SH-SY5Y (cell line): ENCODE measurements at regions not wholly inside any gene's neighbourhood (a gene's known extent, or its start where the extent isn't known, plus 50 kb on each side); places are given as distances from the start of the nearest gene placed in this dataset.

Source experiments
- GATA2 ChIP-seq: IDR thresholded peaks from 2 replicates; pipeline ENCODE4 v1.6.1; 2011; ENCODE audit warnings: mild to moderate bottlenecking, low read depth, low read length
- GATA3 ChIP-seq: IDR thresholded peaks from 2 replicates; pipeline ENCODE4 v1.6.1; 2011; ENCODE audit warnings: low read depth, mild to moderate bottlenecking, low read length, moderate library complexity

DNA sequence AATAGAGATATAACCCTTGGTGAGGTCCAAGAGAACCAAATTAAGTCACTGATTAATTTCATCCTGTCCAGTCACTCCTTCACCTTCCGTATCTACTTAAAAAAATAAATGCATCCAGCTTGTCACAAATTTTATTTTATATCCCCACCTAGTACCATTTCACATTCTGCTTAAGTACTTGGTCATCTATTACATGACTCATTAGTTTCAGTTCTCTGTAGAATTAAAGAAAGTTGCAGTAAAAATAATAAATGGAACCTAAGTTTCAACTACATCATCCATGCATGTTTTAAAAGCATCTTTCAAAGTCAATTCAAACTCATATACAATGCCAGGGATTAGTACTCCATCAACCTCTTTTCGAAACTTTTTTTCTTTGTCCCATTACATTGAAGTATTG, 130.2 kb downstream of the SH2D1A start:
- TF ChIP-seq GATA2 (no peak), GATA3 (no peak)
